IPS-20b (cell line): ENCODE measurements at regions not wholly inside any gene's neighbourhood (a gene's known extent, or its start where the extent isn't known, plus 50 kb on each side); places are given as distances from the start of the nearest gene placed in this dataset.

Experiments used
- H3K27ac ChIP-seq: one replicate; pipeline ENCODE4 v1.5.1; 2013; ENCODE audit warnings: low read length
- H3K27me3 ChIP-seq: 2 replicates; pipeline ENCODE4 v1.6.1; 2013; ENCODE audit warnings: mild to moderate bottlenecking, low read length, inconsistent platforms; ENCODE audit not compliant: insufficient read depth
- H3K36me3 ChIP-seq: 2 replicates; pipeline ENCODE4 v1.6.1; 2013; ENCODE audit warnings: low read depth, mild to moderate bottlenecking, inconsistent platforms, low read length, moderate library complexity; ENCODE audit not compliant: insufficient read depth
- H3K4me1 ChIP-seq: 2 replicates; pipeline ENCODE4 v1.6.1; 2013; ENCODE audit warnings: mild to moderate bottlenecking, control low read depth, inconsistent platforms, low read length, moderate library complexity; ENCODE audit not compliant: insufficient read depth
- H3K4me3 ChIP-seq: 2 replicates; pipeline ENCODE4 v1.5.1; 2013; ENCODE audit warnings: mild to moderate bottlenecking, low read length, inconsistent platforms
- H3K9ac ChIP-seq: 2 replicates; pipeline ENCODE4 v1.6.1; 2013; ENCODE audit warnings: low read depth, mild to moderate bottlenecking, inconsistent platforms, low read length, moderate library complexity
- H3K9me3 ChIP-seq: 2 replicates; pipeline ENCODE4 v1.6.1; 2013; ENCODE audit warnings: mild to moderate bottlenecking, low read depth, low read length, inconsistent platforms; ENCODE audit not compliant: insufficient read depth

GRCh38 chr2:2867397-2867979, 510.1 kb downstream of the EIPR1 start:
- Histone ChIP-seq H3K9ac (no peak overlapping the region), H3K9me3 (no peaks in the 10 kb centered on the region), H3K36me3 (no peaks in the 10 kb centered on the region), H3K27me3 (no peaks in the 10 kb centered on the region), H3K4me3 (no peak overlapping the region), H3K27ac (no peak overlapping the region), H3K4me1 (no peaks in the 10 kb centered on the region)

- Histone ChIP-seq H3K36me3 (no peaks in the 10 kb centered on the region), H3K27ac (no peak overlapping the region), H3K27me3 (no peaks in the 10 kb centered on the region), H3K4me1 (no peaks in the 10 kb centered on the region), H3K9me3 (no peaks in the 10 kb centered on the region), H3K4me3 (no peak overlapping the region), H3K9ac (no peak overlapping the region)
Measured at GRCh38 chr2:2866459-2866858, 511.2 kb downstream of the EIPR1 start.

GRCh38 chr2:2862386-2862785, 515.2 kb downstream of the EIPR1 start:
- H3K4me3 ChIP-seq: no peak overlapping the region
- H3K9ac ChIP-seq: no peak overlapping the region
- H3K27me3 ChIP-seq: no peaks in the 10 kb centered on the region
- H3K9me3 ChIP-seq: no peaks in the 10 kb centered on the region
- no peaks in the 10 kb centered on the region for H3K36me3 ChIP-seq
- H3K27ac ChIP-seq: no peak overlapping the region
- H3K4me1 ChIP-seq: no peaks in the 10 kb centered on the region

DNA sequence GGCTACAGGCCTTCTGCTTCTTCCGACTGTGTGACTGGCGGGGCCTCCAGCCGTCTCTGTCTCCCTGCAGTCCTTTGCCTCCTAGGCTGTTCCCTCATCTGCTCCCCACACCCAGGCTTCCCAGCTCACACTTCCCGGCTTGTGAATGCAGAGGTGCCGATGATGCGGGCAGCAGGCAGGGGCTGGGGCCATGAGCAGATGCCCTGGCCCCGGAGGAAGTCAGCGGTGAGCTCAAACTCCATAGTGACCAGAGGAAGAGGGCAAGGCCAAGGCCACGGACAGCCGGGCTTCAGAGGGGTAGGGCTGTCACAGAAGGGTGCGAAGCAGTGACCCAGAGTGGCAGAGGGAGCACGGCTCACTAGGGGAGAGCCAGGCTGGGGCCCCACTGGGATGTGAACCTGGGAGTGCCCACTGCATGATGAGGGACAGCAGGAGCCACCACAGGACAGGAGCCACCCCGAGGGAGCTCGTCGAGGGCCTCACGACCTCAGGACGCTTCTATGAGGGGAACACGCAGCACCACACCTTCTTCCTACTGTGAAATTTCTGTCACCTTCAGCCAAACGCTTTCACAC, 515.9 kb downstream of the EIPR1 start:
- no peaks in the 10 kb centered on the region for H3K9me3 ChIP-seq
- no peaks in the 10 kb centered on the region for H3K27me3 ChIP-seq
- no peak overlapping the region for H3K9ac ChIP-seq
- no peak overlapping the region for H3K4me3 ChIP-seq
- H3K4me1 ChIP-seq: no peaks in the 10 kb centered on the region
- no peak overlapping the region for H3K27ac ChIP-seq
- H3K36me3 ChIP-seq: no peaks in the 10 kb centered on the region

DNA sequence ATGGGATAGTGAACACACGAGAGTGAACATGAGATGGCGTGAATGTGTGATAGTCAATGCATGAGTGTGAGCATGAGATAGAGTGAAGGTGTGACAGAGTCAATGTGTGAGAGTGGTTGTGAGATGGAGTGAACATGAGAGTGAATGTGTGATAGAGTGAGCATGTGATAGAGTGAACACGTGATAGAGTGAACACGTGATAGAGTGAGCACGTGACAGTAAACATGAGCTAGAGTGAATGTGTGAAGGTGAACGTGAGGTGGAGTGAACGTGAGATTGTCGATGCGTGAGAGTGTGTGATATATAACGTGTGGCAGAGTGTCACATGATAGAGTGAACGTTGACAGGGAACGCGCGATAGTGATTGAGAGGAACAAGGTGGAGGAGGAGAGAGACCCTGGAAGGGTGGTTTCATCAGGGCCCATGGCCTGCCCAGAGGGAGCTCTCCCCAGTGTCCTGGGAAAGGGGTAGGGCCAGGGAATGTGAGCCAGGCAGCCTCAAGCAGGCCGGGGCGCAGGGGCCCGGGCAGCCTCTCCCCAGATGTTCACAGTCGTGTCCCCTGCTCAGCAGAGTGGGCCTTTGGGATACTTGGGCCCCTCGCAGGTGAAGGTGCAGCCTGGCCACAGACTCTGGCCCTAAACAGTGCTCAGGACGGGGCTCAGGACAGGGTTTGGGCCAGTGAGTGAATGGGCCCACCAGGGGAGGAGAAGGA, 516.9 kb downstream of the EIPR1 start:
- no peak overlapping the region for H3K9ac ChIP-seq
- H3K36me3 ChIP-seq: no peaks in the 10 kb centered on the region
- H3K27ac ChIP-seq: no peak overlapping the region
- no peaks in the 10 kb centered on the region for H3K4me1 ChIP-seq
- no peaks in the 10 kb centered on the region for H3K27me3 ChIP-seq
- no peaks in the 10 kb centered on the region for H3K9me3 ChIP-seq
- no peak overlapping the region for H3K4me3 ChIP-seq

GRCh38 chr2:2859732-2860131, 517.9 kb downstream of the EIPR1 start:
- Histone ChIP-seq H3K9ac (no peak overlapping the region), H3K36me3 (no peaks in the 10 kb centered on the region)

GRCh38 chr2:2859164-2859563, 518.5 kb downstream of the EIPR1 start:
- H3K9me3 ChIP-seq: no peaks in the 10 kb centered on the region
- H3K27me3 ChIP-seq: no peaks in the 10 kb centered on the region
- no peak overlapping the region for H3K4me3 ChIP-seq

More at GRCh38 chr2:2859732-2860131, 517.9 kb downstream of the EIPR1 start:
- no peaks in the 10 kb centered on the region for H3K27me3 ChIP-seq
- no peak overlapping the region for H3K4me3 ChIP-seq
- H3K9me3 ChIP-seq: no peaks in the 10 kb centered on the region
- no peak overlapping the region for H3K27ac ChIP-seq
- H3K4me1 ChIP-seq: no peaks in the 10 kb centered on the region

DNA sequence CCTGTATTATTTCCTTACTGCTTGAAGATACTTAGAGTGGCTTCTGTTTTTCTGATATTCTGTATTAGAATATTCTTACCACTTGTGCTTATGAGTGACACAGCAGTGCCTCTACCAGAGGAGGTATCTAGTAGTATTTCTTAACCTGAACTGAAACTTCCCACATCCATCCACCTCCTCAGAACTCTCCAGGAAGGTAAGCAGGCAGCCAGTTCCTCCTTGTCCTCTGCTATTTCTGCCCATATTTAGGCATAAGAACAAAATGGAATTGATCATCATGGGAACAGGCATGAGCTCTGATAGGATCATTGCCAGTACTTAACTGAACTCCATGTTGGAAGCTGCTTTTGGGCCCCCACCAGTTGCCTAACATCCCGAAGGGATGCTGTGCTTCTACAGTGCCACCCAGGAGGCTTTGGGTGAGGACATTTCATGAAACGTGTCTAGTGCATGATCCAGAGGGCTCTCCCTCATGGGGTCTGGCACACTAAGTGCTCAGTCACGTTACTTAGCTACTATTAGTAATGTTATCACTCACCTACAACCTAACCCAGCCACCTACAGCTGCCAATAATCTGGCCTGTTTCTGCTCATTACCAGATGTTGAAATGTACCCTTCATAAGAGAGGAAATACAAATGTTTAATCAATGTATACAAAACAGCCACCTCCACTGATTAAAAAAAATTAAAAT, 520.7 kb downstream of the EIPR1 start:
- H3K4me3 ChIP-seq: no peak overlapping the region
- no peaks in the 10 kb centered on the region for H3K27me3 ChIP-seq
- no peaks in the 10 kb centered on the region for H3K36me3 ChIP-seq
- H3K9ac ChIP-seq: no peak overlapping the region
- H3K27ac ChIP-seq: no peak overlapping the region
- H3K9me3 ChIP-seq: no peaks in the 10 kb centered on the region
- H3K4me1 ChIP-seq: no peaks in the 10 kb centered on the region

More at GRCh38 chr2:2859164-2859563, 518.5 kb downstream of the EIPR1 start:
- no peak overlapping the region for H3K9ac ChIP-seq
- H3K36me3 ChIP-seq: no peaks in the 10 kb centered on the region
- no peak overlapping the region for H3K27ac ChIP-seq
- no peaks in the 10 kb centered on the region for H3K4me1 ChIP-seq

DNA sequence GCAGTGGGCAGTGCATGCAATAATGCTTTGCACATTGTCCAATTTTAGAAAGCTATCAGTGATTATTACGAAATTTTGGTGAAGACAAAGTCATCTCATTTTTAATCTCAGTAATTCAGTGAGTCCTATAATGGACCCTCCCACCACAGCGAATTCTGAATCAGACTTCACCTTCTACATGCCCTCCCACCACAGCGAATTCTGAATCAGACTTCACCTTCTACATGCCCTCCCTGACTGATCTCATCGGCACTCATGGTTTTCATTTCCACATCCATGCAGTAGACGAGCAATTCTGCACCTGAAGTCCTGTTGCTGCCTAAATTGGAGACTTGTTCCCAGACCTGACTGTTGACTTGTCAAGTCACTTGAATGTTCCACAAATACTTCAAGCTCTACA, 522.3 kb downstream of the EIPR1 start:
- H3K27me3 ChIP-seq: no peaks in the 10 kb centered on the region
- no peak overlapping the region for H3K27ac ChIP-seq
- no peaks in the 10 kb centered on the region for H3K36me3 ChIP-seq
- H3K4me1 ChIP-seq: no peaks in the 10 kb centered on the region
- H3K9ac ChIP-seq: no peak overlapping the region
- no peak overlapping the region for H3K4me3 ChIP-seq
- H3K9me3 ChIP-seq: no peaks in the 10 kb centered on the region

DNA sequence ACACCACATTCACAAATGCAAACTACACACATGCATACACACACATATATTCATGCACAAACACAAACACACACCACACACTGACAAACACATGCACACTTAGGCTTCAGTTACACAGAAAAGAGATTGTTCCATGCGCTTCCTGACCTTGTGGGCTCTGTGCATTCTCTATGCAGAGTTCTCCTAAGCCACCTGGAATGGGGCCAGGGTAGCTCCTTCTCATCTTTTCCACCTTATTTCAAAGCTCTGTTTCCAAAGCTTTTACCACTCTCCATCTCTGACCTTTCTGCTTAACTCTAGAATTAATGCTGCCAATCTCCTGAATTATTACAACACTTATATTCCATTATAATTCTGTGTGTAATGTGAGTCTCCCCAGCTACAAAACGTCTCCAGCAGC, 522.3 kb upstream of the MYT1L start:
- Histone ChIP-seq H3K4me3 (no peak overlapping the region), H3K27me3 (no peaks in the 10 kb centered on the region), H3K9ac (no peak overlapping the region), H3K9me3 (no peaks in the 10 kb centered on the region), H3K27ac (no peak overlapping the region), H3K36me3 (no peaks in the 10 kb centered on the region), H3K4me1 (peaks cover 7% of the 10 kb centered on the region; the same call in 1 of the 2 replicates)

- Histone ChIP-seq H3K9ac (no peak overlapping the region), H3K27ac (no peak overlapping the region), H3K36me3 (no peaks in the 10 kb centered on the region), H3K4me3 (no peak overlapping the region), H3K9me3 (no peaks in the 10 kb centered on the region), H3K27me3 (no peaks in the 10 kb centered on the region), H3K4me1 (peaks cover 7% of the 10 kb centered on the region; the same call in 1 of the 2 replicates)
Measured at GRCh38 chr2:2851806-2852777, 521.0 kb upstream of the MYT1L start.
